ENCODE measurements at regions not wholly inside any gene's neighbourhood (a gene's known extent, or its start where the extent isn't known, plus 50 kb on each side); places are given as distances from the start of the nearest gene placed in this dataset.

- TF ChIP-seq REST (IDR thresholded peaks at IDR 0.05; ENCODE audit: low read depth) (no peak), CREB1 (IDR thresholded peaks at IDR 0.05; ENCODE audit: low read depth) (no peak), RAD21 (IDR thresholded peaks at IDR 0.05; ENCODE audit: low read depth) (no peak), EP300 (IDR thresholded peaks at IDR 0.05; ENCODE audit: borderline replicate concordance) (no peak), CEBPB (IDR thresholded peaks at IDR 0.05) (no peak), MAX (IDR thresholded peaks at IDR 0.05) (no peak), TEAD4 (IDR thresholded peaks at IDR 0.05) (no peak), YY1 (IDR thresholded peaks at IDR 0.05; ENCODE audit: low read depth) (no peak)
These were observed 97.2 kb upstream of the DNAH5 start for GRCh38 chr5:14041528-14042192.

All from Ishikawa (cell line).